ENCODE measurements at regions not wholly inside any gene's neighbourhood (a gene's known extent, or its start where the extent isn't known, plus 50 kb on each side); places are given as distances from the start of the nearest gene placed in this dataset.

GRCh38 chr12:58074259-58074658 lies 132.9 kb downstream of the ATP23 start:
- H3K4me3 Mint-ChIP-seq, result no peak overlapping the region
- H3K9me3 ChIP-seq (replicated peaks in 1 of 2; ENCODE audit: control insufficient read depth in 1 of 2, insufficient read depth in 1 of 2, low read length in 2 of 2), result no peaks in the 10 kb centered on the region
- H3K4me1 ChIP-seq (ENCODE audit: control insufficient read depth in 1 of 2, insufficient read depth in 2 of 2, low read length in 2 of 2), result peaks cover 0 to 4% of the 10 kb centered on the region in 2 donors
- H3K27ac ChIP-seq (ENCODE audit: low read depth in 1 of 2, low read length in 2 of 2), result no peak overlapping the region
- no peaks in the 10 kb centered on the region for H3K36me3 Mint-ChIP-seq
- no peak for DNase-seq
- no peak overlapping the region for H3K9ac ChIP-seq (ENCODE audit: insufficient read depth, low read length, poor library complexity, severe bottlenecking)
- H3K27me3 ChIP-seq (ENCODE audit: control insufficient read depth in 2 of 2, insufficient read depth in 2 of 2, low read length in 2 of 2), result no peaks in the 10 kb centered on the region
- peaks cover 0 to 10% (median 2%) of the 10 kb centered on the region in 7 donors for H3K9me3 Mint-ChIP-seq
- no peak overlapping the region for H3K4me2 ChIP-seq (replicated peaks; ENCODE audit: extremely low read depth, low read length, poor library complexity, severe bottlenecking)
- intact Hi-C loops (cut with micrococcal nuclease), result no loop called here
- no peak for TF ChIP-seq CTCF (IDR thresholded peaks at IDR 0.05)
- H3K36me3 ChIP-seq (replicated peaks in 1 of 2; ENCODE audit: control insufficient read depth in 1 of 2, insufficient read depth in 2 of 2, low read length in 2 of 2), result no peaks in the 10 kb centered on the region
- H3K79me2 ChIP-seq (ENCODE audit: insufficient read depth, low read length), result no peaks in the 10 kb centered on the region
- WGBS (ENCODE audit: insufficient coverage), result no CpG with 5 or more reads among the region's 1 CpG
- no peaks in the 10 kb centered on the region for H4K20me1 ChIP-seq (ENCODE audit: insufficient read depth, low read length)
- H3K27ac Mint-ChIP-seq, result peak overlapping the region in 1 of 7 donors; percentile 48
- no peak overlapping the region for H2AFZ ChIP-seq (ENCODE audit: insufficient read depth, low read depth, low read length, poor library complexity, severe bottlenecking)
- H3K27me3 Mint-ChIP-seq (ENCODE audit: low read depth in 3 of 3), result peaks cover 0 to 1% (median 0%) of the 10 kb centered on the region in 3 donors
- H3K4me3 ChIP-seq (replicated peaks in 1 of 3; ENCODE audit: low read depth in 2 of 3, low read length in 3 of 3), result no peak overlapping the region
- peaks cover 12% of the 10 kb centered on the region for H3K4me1 Mint-ChIP-seq

- peaks cover 0 to 1% (median 1%) of the 10 kb centered on the region in 3 donors for H3K27me3 Mint-ChIP-seq (ENCODE audit: low read depth in 3 of 3)
- no peaks in the 10 kb centered on the region for H3K4me1 Mint-ChIP-seq
- no peaks in the 10 kb centered on the region for H3K9me3 ChIP-seq (replicated peaks in 1 of 2; ENCODE audit: control insufficient read depth in 1 of 2, insufficient read depth in 1 of 2, low read length in 2 of 2)
- H3K27me3 ChIP-seq (ENCODE audit: control insufficient read depth in 2 of 2, insufficient read depth in 2 of 2, low read length in 2 of 2), result no peaks in the 10 kb centered on the region
- no peak overlapping the region for H3K4me3 ChIP-seq (replicated peaks in 1 of 3; ENCODE audit: low read depth in 2 of 3, low read length in 3 of 3)
- H2AFZ ChIP-seq (ENCODE audit: insufficient read depth, low read depth, low read length, poor library complexity, severe bottlenecking), result no peak overlapping the region
- no peak for TF ChIP-seq CTCF (IDR thresholded peaks at IDR 0.05)
- H3K4me3 Mint-ChIP-seq, result no peak overlapping the region
- no peak overlapping the region for H3K4me2 ChIP-seq (replicated peaks; ENCODE audit: extremely low read depth, low read length, poor library complexity, severe bottlenecking)
- H3K9ac ChIP-seq (ENCODE audit: insufficient read depth, low read length, poor library complexity, severe bottlenecking), result no peak overlapping the region
- H3K27ac Mint-ChIP-seq, result no peak overlapping the region
- no peaks in the 10 kb centered on the region for H3K36me3 ChIP-seq (replicated peaks in 1 of 2; ENCODE audit: control insufficient read depth in 1 of 2, insufficient read depth in 2 of 2, low read length in 2 of 2)
- WGBS (ENCODE audit: insufficient coverage), result no CpG with 5 or more reads among the region's 1 CpG
- no peaks in the 10 kb centered on the region for H3K36me3 Mint-ChIP-seq
- H4K20me1 ChIP-seq (ENCODE audit: insufficient read depth, low read length), result no peaks in the 10 kb centered on the region
- no peaks in the 10 kb centered on the region for H3K4me1 ChIP-seq (ENCODE audit: control insufficient read depth in 1 of 2, insufficient read depth in 2 of 2, low read length in 2 of 2)
- no peaks in the 10 kb centered on the region for H3K79me2 ChIP-seq (ENCODE audit: insufficient read depth, low read length)
- H3K9me3 Mint-ChIP-seq, result peaks cover 0 to 6% (median 0%) of the 10 kb centered on the region in 7 donors
- H3K27ac ChIP-seq (ENCODE audit: low read depth in 1 of 2, low read length in 2 of 2), result no peak overlapping the region
- DNase-seq, result no peak
- intact Hi-C loops (cut with micrococcal nuclease), result no loop called here
Observed at GRCh38 chr12:58079806-58080205, 138.4 kb downstream of the ATP23 start.

Data from CD14-positive monocyte (primary cell).